RWPE2 (cell line): ENCODE measurements at regions not wholly inside any gene's neighbourhood (a gene's known extent, or its start where the extent isn't known, plus 50 kb on each side); places are given as distances from the start of the nearest gene placed in this dataset.

Experiments
- ATAC-seq: fragments of 200-7000 bp; cut with Tn5 transposase; 3 replicates; pipeline ENCODE4 v1.9.1; 2021; ENCODE audit warnings: low read depth
- DNase-seq: peaks from one replicate; pipeline ENCODE4 v3.0.0-alpha.2; 2020; ENCODE audit warnings: low spot score
- H3K27ac ChIP-seq: fragments of 450-650 bp; 2 replicates; pipeline ENCODE4 v1.5.1; 2017; ENCODE audit warnings: mild to moderate bottlenecking; ENCODE audit not compliant: poor library complexity, severe bottlenecking
- H3K27me3 ChIP-seq: fragments of 250-450 bp; sonication (Bioruptor Pico); 2 replicates; pipeline ENCODE4 v1.5.1; 2021; ENCODE audit warnings: mild to moderate bottlenecking, moderate library complexity; ENCODE audit not compliant: insufficient read depth, poor library complexity, severe bottlenecking
- H3K36me3 ChIP-seq: fragments of 250-450 bp; sonication (Bioruptor Pico); 2 replicates; pipeline ENCODE4 v1.5.1; 2020; ENCODE audit warnings: low read depth, mild to moderate bottlenecking, moderate library complexity
- H3K4me1 ChIP-seq: fragments of 250-450 bp; sonication (Bioruptor Pico); 2 replicates; pipeline ENCODE4 v1.5.1; 2021; ENCODE audit warnings: mild to moderate bottlenecking, moderate library complexity; ENCODE audit not compliant: insufficient read depth, poor library complexity, severe bottlenecking
- H3K4me3 ChIP-seq: fragments of 250-450 bp; sonication (Bioruptor Pico); 2 replicates; pipeline ENCODE4 v1.5.1; 2021; ENCODE audit warnings: mild to moderate bottlenecking, moderate library complexity; ENCODE audit not compliant: severe bottlenecking
- H3K9me3 ChIP-seq: fragments of 250-450 bp; sonication (Bioruptor Pico); 2 replicates; pipeline ENCODE4 v1.5.1; 2021; ENCODE audit warnings: mild to moderate bottlenecking, moderate library complexity; ENCODE audit not compliant: severe bottlenecking
- TF ChIP-seq, protein P1 (sequence below): fragments of 450-650 bp; IDR thresholded peaks from one replicate; pipeline ENCODE4 v1.5.1; 2017; ENCODE audit warnings: mild to moderate bottlenecking, moderate library complexity; ENCODE audit not compliant: poor library complexity, severe bottlenecking

DNA sequence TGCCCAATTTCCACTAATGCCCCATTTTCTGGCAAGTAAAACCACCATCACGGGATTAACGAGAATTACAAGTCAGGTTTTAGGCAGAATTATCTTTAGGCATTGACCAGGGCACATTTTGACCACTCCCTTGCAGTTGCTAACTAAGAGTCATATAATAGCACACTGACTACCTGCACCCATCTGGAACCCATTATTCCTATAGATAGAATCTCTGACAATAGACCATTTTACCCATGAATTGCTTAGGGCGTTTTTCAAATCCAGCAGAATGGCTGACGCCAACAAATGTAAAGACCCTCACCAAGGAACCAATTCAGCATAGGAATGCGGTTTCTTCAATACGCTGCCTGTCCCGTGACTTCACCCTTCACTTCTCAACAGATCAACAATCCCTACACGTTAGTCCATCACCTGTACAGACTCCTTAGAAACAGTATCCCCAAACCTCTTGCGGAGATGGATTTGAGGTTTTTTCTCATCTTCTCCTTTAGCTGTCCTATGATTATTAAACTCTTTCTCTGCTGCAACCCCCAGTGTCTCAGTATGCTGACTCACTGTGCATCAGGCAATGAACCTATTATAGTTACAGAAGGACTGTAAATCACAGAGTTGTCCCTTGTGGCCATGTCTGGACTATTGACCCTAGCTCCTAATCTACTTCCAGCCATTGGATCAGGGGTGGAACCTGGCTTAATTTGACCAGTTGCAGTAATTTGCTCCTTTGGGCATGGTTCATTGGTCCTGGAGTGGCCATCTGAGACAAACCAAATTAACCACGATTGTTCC, 177.3 kb upstream of the PLXNC1 start:
- DNase-seq: no peak
- H3K4me3 ChIP-seq: no peak overlapping the region
- H3K27ac ChIP-seq: no peak overlapping the region
- H3K27me3 ChIP-seq: no peaks in the 10 kb centered on the region
- H3K9me3 ChIP-seq: no peaks in the 10 kb centered on the region
- H3K4me1 ChIP-seq: no peaks in the 10 kb centered on the region
- no peaks in the 10 kb centered on the region for H3K36me3 ChIP-seq
- TF ChIP-seq, protein P1, sequence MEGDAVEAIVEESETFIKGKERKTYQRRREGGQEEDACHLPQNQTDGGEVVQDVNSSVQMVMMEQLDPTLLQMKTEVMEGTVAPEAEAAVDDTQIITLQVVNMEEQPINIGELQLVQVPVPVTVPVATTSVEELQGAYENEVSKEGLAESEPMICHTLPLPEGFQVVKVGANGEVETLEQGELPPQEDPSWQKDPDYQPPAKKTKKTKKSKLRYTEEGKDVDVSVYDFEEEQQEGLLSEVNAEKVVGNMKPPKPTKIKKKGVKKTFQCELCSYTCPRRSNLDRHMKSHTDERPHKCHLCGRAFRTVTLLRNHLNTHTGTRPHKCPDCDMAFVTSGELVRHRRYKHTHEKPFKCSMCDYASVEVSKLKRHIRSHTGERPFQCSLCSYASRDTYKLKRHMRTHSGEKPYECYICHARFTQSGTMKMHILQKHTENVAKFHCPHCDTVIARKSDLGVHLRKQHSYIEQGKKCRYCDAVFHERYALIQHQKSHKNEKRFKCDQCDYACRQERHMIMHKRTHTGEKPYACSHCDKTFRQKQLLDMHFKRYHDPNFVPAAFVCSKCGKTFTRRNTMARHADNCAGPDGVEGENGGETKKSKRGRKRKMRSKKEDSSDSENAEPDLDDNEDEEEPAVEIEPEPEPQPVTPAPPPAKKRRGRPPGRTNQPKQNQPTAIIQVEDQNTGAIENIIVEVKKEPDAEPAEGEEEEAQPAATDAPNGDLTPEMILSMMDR: no peak
- ATAC-seq: no peak

DNA sequence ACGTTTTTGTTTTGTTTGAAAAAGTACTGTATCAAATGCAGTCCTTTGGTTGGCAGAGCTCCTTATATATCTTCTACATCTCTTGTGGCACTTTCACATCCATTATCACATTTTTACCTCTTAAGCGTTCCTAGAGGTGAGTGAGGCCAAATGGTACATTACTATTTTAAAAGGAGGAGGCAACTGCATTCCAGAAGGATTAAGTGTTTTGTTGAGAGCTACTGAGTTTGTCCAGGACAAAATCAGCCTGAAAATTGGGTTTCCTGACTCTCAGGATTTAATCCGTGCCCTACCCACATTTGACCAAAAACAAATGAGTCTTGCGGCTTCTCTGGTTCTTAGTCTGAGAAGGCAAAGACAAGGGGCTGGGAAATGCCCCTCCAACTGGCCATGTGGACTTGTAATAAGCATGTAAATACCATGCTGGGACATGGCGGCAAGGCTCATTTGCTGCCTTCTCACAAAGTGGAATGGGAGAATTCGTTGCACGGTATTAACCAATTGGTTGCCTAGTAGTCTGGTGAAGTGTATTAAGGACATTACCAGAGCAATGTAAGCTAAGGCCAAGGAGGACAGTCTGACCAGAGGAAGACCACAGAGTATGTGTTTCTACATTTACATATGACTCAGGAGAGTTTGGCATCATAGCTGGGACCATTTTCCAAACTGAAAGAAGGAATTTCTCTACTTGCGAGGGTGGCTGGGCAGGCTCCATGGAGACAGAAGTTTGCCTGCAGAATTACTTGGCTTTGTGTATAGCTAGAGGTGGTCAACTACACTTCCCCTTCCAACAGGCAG, 175.8 kb upstream of the PLXNC1 start:
- Histone ChIP-seq H3K4me3 (no peak overlapping the region), H3K27ac (no peak overlapping the region), H3K4me1 (no peaks in the 10 kb centered on the region), H3K9me3 (no peaks in the 10 kb centered on the region), H3K36me3 (no peaks in the 10 kb centered on the region), H3K27me3 (no peaks in the 10 kb centered on the region)
- no peak for ATAC-seq
- DNase-seq: no peak
- TF ChIP-seq, protein P1: no peak

DNA sequence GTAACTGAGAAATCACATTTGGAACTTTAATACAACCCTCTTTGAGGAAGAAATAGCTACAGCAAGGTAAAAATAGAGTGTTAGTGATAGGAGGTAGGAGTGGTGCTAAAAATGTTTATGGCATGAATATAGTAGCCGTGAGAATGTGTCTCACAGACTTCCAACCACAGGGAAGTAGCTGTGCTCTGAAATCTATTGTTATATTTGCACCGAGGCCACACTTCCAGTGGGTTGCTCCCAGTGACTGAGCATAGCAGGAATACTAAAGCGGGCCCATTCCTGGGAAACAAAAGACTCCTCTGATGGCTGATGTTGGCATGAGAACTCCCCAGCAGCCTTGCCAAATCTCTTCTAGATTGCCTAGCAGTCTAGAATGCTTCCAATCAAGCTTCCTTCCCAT, 174.1 kb upstream of the PLXNC1 start:
- no peak overlapping the region for H3K4me3 ChIP-seq
- DNase-seq (no peak), ATAC-seq (no peak)
- peaks cover 3% of the 10 kb centered on the region for H3K4me1 ChIP-seq
- no peaks in the 10 kb centered on the region for H3K36me3 ChIP-seq
- TF ChIP-seq, protein P1: no peak
- no peaks in the 10 kb centered on the region for H3K9me3 ChIP-seq
- H3K27me3 ChIP-seq: no peaks in the 10 kb centered on the region
- no peak overlapping the region for H3K27ac ChIP-seq

DNA sequence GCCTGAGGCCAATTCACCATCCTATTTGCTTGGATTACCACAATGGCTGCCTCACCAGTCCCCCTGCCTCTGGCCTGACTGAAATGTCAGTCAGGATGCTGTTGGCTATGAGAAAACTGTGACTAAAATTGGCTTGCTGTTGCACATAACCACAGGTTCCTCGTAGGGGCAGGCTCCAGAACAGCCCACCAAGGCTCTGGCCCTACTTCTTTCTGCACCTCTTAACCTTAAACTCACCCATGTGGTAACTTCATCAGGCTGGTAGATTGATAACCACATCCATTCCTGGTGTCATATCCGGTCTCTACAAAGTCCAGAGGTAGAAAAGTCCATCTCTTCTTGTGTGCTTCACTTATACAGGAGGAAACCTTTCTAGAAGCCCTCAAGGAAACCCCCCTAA, 172.4 kb upstream of the PLXNC1 start:
- no peak for ATAC-seq
- peaks cover 3% of the 10 kb centered on the region for H3K4me1 ChIP-seq
- no peaks in the 10 kb centered on the region for H3K36me3 ChIP-seq

More for the DNA sequence above, 172.4 kb upstream of the PLXNC1 start:
- H3K9me3 ChIP-seq: no peaks in the 10 kb centered on the region
- H3K27ac ChIP-seq: no peak overlapping the region
- TF ChIP-seq, protein P1: no peak
- H3K4me3 ChIP-seq: no peak overlapping the region
- no peaks in the 10 kb centered on the region for H3K27me3 ChIP-seq
- no peak for DNase-seq
